ENCODE measurements at regions not wholly inside any gene's neighbourhood (a gene's known extent, or its start where the extent isn't known, plus 50 kb on each side); places are given as distances from the start of the nearest gene placed in this dataset.

- Histone ChIP-seq H3K27ac (no peak overlapping the region), H3K4me1 (ENCODE audit: control insufficient read depth in 1 of 2, low read depth in 2 of 2) (no peaks in the 10 kb centered on the region), H3K27me3 (replicated peaks; ENCODE audit: insufficient read depth) (no peaks in the 10 kb centered on the region), H3K9me3 (no peaks in the 10 kb centered on the region), H3K4me3 (no peak overlapping the region), H3K36me3 (no peaks in the 10 kb centered on the region)
- DNase-seq (ENCODE audit: low spot score) (no peak), ATAC-seq (ENCODE audit: insufficient number of reproducible peaks, low FRiP score, low read depth) (no peak)
- no peak for TF ChIP-seq CTCF (IDR thresholded peaks at IDR 0.05)
Observed at GRCh38 chr12:98173773-98174427, 341.5 kb upstream of the TMPO start.

- no peak for ATAC-seq (ENCODE audit: insufficient number of reproducible peaks, low FRiP score, low read depth)
- Histone ChIP-seq H3K36me3 (no peaks in the 10 kb centered on the region), H3K27ac (no peak overlapping the region), H3K9me3 (no peaks in the 10 kb centered on the region), H3K27me3 (replicated peaks; ENCODE audit: insufficient read depth) (no peaks in the 10 kb centered on the region), H3K4me1 (ENCODE audit: control insufficient read depth in 1 of 2, low read depth in 2 of 2) (no peaks in the 10 kb centered on the region), H3K4me3 (no peak overlapping the region)
- no peak for DNase-seq (ENCODE audit: low spot score)
- TF ChIP-seq CTCF (IDR thresholded peaks at IDR 0.05): no peak
Observed at GRCh38 chr12:98174428-98174809, 341.0 kb upstream of the TMPO start.

GRCh38 chr12:98178126-98178525, 337.3 kb upstream of the TMPO start:
- no peak for DNase-seq (ENCODE audit: low spot score)
- H3K36me3 ChIP-seq: no peaks in the 10 kb centered on the region
- no peak for TF ChIP-seq CTCF (IDR thresholded peaks at IDR 0.05)
- H3K4me1 ChIP-seq (ENCODE audit: control insufficient read depth in 1 of 2, low read depth in 2 of 2): no peaks in the 10 kb centered on the region
- ATAC-seq (ENCODE audit: insufficient number of reproducible peaks, low FRiP score, low read depth): no peak
- H3K4me3 ChIP-seq: no peak overlapping the region
- H3K27me3 ChIP-seq (replicated peaks; ENCODE audit: insufficient read depth): no peaks in the 10 kb centered on the region
- H3K27ac ChIP-seq: no peak overlapping the region
- no peaks in the 10 kb centered on the region for H3K9me3 ChIP-seq

GRCh38 chr12:98179151-98179550, 336.2 kb upstream of the TMPO start:
- H3K9me3 ChIP-seq: no peaks in the 10 kb centered on the region
- no peaks in the 10 kb centered on the region for H3K4me1 ChIP-seq (ENCODE audit: control insufficient read depth in 1 of 2, low read depth in 2 of 2)
- no peaks in the 10 kb centered on the region for H3K36me3 ChIP-seq
- no peak for TF ChIP-seq CTCF (IDR thresholded peaks at IDR 0.05)
- H3K27ac ChIP-seq: no peak overlapping the region
- DNase-seq (ENCODE audit: low spot score): no peak
- no peak for ATAC-seq (ENCODE audit: insufficient number of reproducible peaks, low FRiP score, low read depth)
- H3K27me3 ChIP-seq (replicated peaks; ENCODE audit: insufficient read depth): no peaks in the 10 kb centered on the region
- H3K4me3 ChIP-seq: no peak overlapping the region

- H3K4me1 ChIP-seq (ENCODE audit: control insufficient read depth in 1 of 2, low read depth in 2 of 2): no peaks in the 10 kb centered on the region
- TF ChIP-seq CTCF (IDR thresholded peaks at IDR 0.05): no peak
- no peaks in the 10 kb centered on the region for H3K36me3 ChIP-seq
- ATAC-seq (ENCODE audit: insufficient number of reproducible peaks, low FRiP score, low read depth): no peak
- H3K27me3 ChIP-seq (replicated peaks; ENCODE audit: insufficient read depth): no peaks in the 10 kb centered on the region
- no peak overlapping the region for H3K27ac ChIP-seq
- H3K9me3 ChIP-seq: no peaks in the 10 kb centered on the region
- no peak for DNase-seq (ENCODE audit: low spot score)
- H3K4me3 ChIP-seq: no peak overlapping the region
Observed at GRCh38 chr12:98180603-98181002, 334.8 kb upstream of the TMPO start.
